ENCODE measurements at regions not wholly inside any gene's neighbourhood (a gene's known extent, or its start where the extent isn't known, plus 50 kb on each side); places are given as distances from the start of the nearest gene placed in this dataset.

DNA sequence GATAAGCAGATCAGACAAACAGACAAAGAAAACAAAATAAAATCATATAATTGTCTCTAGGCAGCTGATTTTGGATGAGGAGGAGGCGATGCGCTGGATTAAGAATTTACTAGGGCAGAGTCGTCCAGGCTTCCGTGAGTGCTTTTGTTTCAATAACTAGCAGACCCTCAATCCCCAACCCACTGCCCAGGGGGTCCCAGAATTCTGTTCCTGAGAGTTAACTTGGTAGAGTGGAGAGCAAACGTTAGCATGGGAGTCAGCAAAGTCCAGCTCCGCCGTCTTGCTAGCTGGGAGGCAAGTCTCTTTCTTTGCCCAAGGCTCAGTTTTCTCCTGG is 95.5 kb upstream of the TBX5 start:
- TF ChIP-seq, protein P1, sequence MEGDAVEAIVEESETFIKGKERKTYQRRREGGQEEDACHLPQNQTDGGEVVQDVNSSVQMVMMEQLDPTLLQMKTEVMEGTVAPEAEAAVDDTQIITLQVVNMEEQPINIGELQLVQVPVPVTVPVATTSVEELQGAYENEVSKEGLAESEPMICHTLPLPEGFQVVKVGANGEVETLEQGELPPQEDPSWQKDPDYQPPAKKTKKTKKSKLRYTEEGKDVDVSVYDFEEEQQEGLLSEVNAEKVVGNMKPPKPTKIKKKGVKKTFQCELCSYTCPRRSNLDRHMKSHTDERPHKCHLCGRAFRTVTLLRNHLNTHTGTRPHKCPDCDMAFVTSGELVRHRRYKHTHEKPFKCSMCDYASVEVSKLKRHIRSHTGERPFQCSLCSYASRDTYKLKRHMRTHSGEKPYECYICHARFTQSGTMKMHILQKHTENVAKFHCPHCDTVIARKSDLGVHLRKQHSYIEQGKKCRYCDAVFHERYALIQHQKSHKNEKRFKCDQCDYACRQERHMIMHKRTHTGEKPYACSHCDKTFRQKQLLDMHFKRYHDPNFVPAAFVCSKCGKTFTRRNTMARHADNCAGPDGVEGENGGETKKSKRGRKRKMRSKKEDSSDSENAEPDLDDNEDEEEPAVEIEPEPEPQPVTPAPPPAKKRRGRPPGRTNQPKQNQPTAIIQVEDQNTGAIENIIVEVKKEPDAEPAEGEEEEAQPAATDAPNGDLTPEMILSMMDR (IDR thresholded peaks at IDR 0.05; ENCODE audit: extremely low read depth in 1 of 2, insufficient read depth in 1 of 2, low read depth in 1 of 2, low read length in 2 of 2) = no peak
- TF ChIP-seq POLR2A (IDR thresholded peaks at IDR 0.05; ENCODE audit: low read depth, low read length) = no peak
- no peak for TF ChIP-seq JUN (IDR thresholded peaks at IDR 0.05; ENCODE audit: borderline replicate concordance, insufficient read depth, insufficient read length, low read depth)
- TF ChIP-seq, protein P2, sequence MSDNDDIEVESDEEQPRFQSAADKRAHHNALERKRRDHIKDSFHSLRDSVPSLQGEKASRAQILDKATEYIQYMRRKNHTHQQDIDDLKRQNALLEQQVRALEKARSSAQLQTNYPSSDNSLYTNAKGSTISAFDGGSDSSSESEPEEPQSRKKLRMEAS (IDR thresholded peaks at IDR 0.05; ENCODE audit: insufficient read depth, insufficient read length) = no peak
- TF ChIP-seq POLR2AphosphoS5 (IDR thresholded peaks at IDR 0.05; ENCODE audit: insufficient read depth, low read depth, low read length) = no peak
- no peak for TF ChIP-seq EZH2 (IDR thresholded peaks at IDR 0.05; ENCODE audit: borderline replicate concordance, low read depth, low read length, severe bottlenecking)
- no peak for TF ChIP-seq FOS (IDR thresholded peaks at IDR 0.05; ENCODE audit: borderline replicate concordance, insufficient read depth, low read length)
